ENCODE measurements at regions not wholly inside any gene's neighbourhood (a gene's known extent, or its start where the extent isn't known, plus 50 kb on each side); places are given as distances from the start of the nearest gene placed in this dataset.

- no peak for TF ChIP-seq EZH2 (IDR thresholded peaks at IDR 0.05; ENCODE audit: borderline replicate concordance, low read depth, low read length, severe bottlenecking)
- TF ChIP-seq, protein P1, sequence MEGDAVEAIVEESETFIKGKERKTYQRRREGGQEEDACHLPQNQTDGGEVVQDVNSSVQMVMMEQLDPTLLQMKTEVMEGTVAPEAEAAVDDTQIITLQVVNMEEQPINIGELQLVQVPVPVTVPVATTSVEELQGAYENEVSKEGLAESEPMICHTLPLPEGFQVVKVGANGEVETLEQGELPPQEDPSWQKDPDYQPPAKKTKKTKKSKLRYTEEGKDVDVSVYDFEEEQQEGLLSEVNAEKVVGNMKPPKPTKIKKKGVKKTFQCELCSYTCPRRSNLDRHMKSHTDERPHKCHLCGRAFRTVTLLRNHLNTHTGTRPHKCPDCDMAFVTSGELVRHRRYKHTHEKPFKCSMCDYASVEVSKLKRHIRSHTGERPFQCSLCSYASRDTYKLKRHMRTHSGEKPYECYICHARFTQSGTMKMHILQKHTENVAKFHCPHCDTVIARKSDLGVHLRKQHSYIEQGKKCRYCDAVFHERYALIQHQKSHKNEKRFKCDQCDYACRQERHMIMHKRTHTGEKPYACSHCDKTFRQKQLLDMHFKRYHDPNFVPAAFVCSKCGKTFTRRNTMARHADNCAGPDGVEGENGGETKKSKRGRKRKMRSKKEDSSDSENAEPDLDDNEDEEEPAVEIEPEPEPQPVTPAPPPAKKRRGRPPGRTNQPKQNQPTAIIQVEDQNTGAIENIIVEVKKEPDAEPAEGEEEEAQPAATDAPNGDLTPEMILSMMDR (IDR thresholded peaks at IDR 0.05; ENCODE audit: borderline replicate concordance, extremely low read depth, low read length, poor library complexity, severe bottlenecking): no peak
Observed at GRCh38 chr5:82785882-82786509, 291.2 kb downstream of the TMEM167A start.

All from DND-41 (cell line).